K562 (cell line): ENCODE measurements at regions not wholly inside any gene's neighbourhood (a gene's known extent, or its start where the extent isn't known, plus 50 kb on each side); places are given as distances from the start of the nearest gene placed in this dataset.

Experiments
- ATAC-seq: fragments of 200-7000 bp; cut with Tn5 transposase; 3 replicates; pipeline ENCODE4 v1.9.1; 2020; ENCODE audit warnings: moderate library complexity
- BruUV-seq: library from RNA; stranded (reverse); fragments of 400-500 nt; replicated peaks from 2 replicates; lab custom pipeline; 2021; lab: Mats Ljungman, UMichigan
- CTCF ChIA-PET: fragments of 300-600 bp; formaldehyde crosslinking; extraction: SDS; loops from one replicate; lab custom pipeline; 2021; ENCODE audit warnings: low intra/inter-chr PET ratio; lab: Yijun Ruan, JAX
- POLR2A ChIA-PET: fragments of 300-600, 350-650 bp; sonication (Branson Sonifier 250); formaldehyde crosslinking; extraction: SDS; loops from one replicate; lab custom pipeline; 2021; ENCODE audit warnings: antibody characterized with exemption, inconsistent platforms; lab: Yijun Ruan, JAX
- DNase-seq, 4 experiments: peaks; one replicate each; pipeline versions ENCODE4 v3.0.0 to v3.0.0-alpha.2; 2011 to 2018; ENCODE audit warnings: low spot score in 3 of 4, mixed read lengths in 3 of 4; ENCODE audit errors: extremely low read depth in 1 of 4
- FAIRE-seq: peaks from 2 replicates; lab custom pipeline; 2011; peaks lifted over from hg19 to GRCh38; lab: Jason Lieb, UNC
- H2AFZ ChIP-seq: 2 replicates; pipeline ENCODE4 v1.6.0; 2011; ENCODE audit warnings: low read depth, low read length, control low read depth, inconsistent platforms
- H3K27ac ChIP-seq: fragments of 200-600 bp; 3 replicates; pipeline ENCODE4 v1.8.0; 2011; ENCODE audit warnings: low read depth, mild to moderate bottlenecking, control low read depth, inconsistent platforms, low read length, moderate library complexity, mixed read lengths; ENCODE audit errors: extremely low read depth
- H3K27me3 ChIP-seq, 2 experiments: fragments of 300-600 bp in 1 of 2; 2 replicates in 1 of 2; 3 replicates in 1 of 2; pipeline versions ENCODE4 v1.6.0 to v1.8.0; 2011; ENCODE audit warnings: inconsistent platforms in 2 of 2, low read length in 2 of 2, mild to moderate bottlenecking in 1 of 2, mixed read lengths in 1 of 2, moderate library complexity in 1 of 2; ENCODE audit not compliant: control insufficient read depth in 2 of 2, insufficient read depth in 2 of 2
- H3K36me3 ChIP-seq: fragments of 300-600 bp; 3 replicates; pipeline ENCODE4 v1.8.0; 2011; ENCODE audit warnings: mild to moderate bottlenecking, low read length, inconsistent platforms; ENCODE audit not compliant: control insufficient read depth, insufficient read depth
- H3K4me1 ChIP-seq, 2 experiments: fragments of 200-600 bp in 1 of 2; replicated peaks in 1 of 2; 2 replicates in 1 of 2; 3 replicates in 1 of 2; pipeline versions ENCODE4 v1.5.1 to v1.8.0; 2011; ENCODE audit warnings: inconsistent platforms in 2 of 2, low read length in 2 of 2, mild to moderate bottlenecking in 1 of 2, mixed read lengths in 1 of 2, moderate library complexity in 1 of 2; ENCODE audit not compliant: control insufficient read depth in 2 of 2, insufficient read depth in 2 of 2
- H3K4me2 ChIP-seq: 2 replicates; pipeline ENCODE4 v1.6.1; 2011; ENCODE audit warnings: low read length, control low read depth, inconsistent platforms, mixed read lengths; ENCODE audit not compliant: insufficient read depth
- H3K4me3 ChIP-seq: fragments of 200-600 bp; sonication (generic), shearing (Covaris generic); 2 replicates; pipeline ENCODE4 v1.5.1; 2016; ENCODE audit warnings: control low read depth, inconsistent platforms
- H3K79me2 ChIP-seq: fragments of 200-600 bp; 3 replicates; pipeline ENCODE4 v1.8.0; 2011; ENCODE audit warnings: low read length, inconsistent platforms; ENCODE audit not compliant: control insufficient read depth, insufficient read depth
- H3K9ac ChIP-seq, 2 experiments: 2 replicates each; pipeline versions ENCODE4 v1.6.0 to v1.6.1; 2011; ENCODE audit warnings: low read depth in 2 of 2, low read length in 2 of 2, control low read depth in 1 of 2, inconsistent platforms in 1 of 2, mild to moderate bottlenecking in 1 of 2, mixed read lengths in 1 of 2; ENCODE audit not compliant: insufficient read depth in 1 of 2
- H3K9me1 ChIP-seq: one replicate; pipeline ENCODE4 v1.6.0; 2011; ENCODE audit warnings: inconsistent platforms, mild to moderate bottlenecking, low read length, moderate library complexity; ENCODE audit not compliant: control insufficient read depth, insufficient read depth
- H3K9me3 ChIP-seq: replicated peaks from 2 replicates; pipeline ENCODE4 v1.5.1; 2011; ENCODE audit warnings: low read depth, low read length, inconsistent platforms; ENCODE audit not compliant: control insufficient read depth, insufficient read depth
- H4K20me1 ChIP-seq: replicated peaks from 2 replicates; pipeline ENCODE4 v1.6.1; 2011; ENCODE audit warnings: low read length, inconsistent platforms, mixed read lengths; ENCODE audit not compliant: control insufficient read depth, insufficient read depth
- BCLAF1 ChIP-seq, 2 experiments: fragments of 450-650 bp in 1 of 2; IDR thresholded peaks; 2 replicates each; pipeline ENCODE4 v1.6.1; 2011 to 2017; ENCODE audit warnings: low read depth in 2 of 2, antibody characterized with exemption in 1 of 2, borderline replicate concordance in 1 of 2, low read length in 1 of 2, mild to moderate bottlenecking in 1 of 2, mixed read lengths in 1 of 2; ENCODE audit not compliant: control insufficient read depth in 1 of 2
- CEBPG ChIP-seq, 3 experiments: fragments of 200-800 bp in 1 of 3; sonication (Bioruptor generic) in 1 of 3; sonication (generic) in 1 of 3; formaldehyde crosslinking in 1 of 3; IDR thresholded peaks in 2 of 3; conservative IDR thresholded peaks in 1 of 3; 2 replicates each; pipeline versions ENCODE4 v1.6.1 to v1.8.0; 2016 to 2022; ENCODE audit warnings: missing compliant biosample characterization in 2 of 3, missing genetic modification characterization in 2 of 3, mild to moderate bottlenecking in 1 of 3, missing genetic modification reagents in 1 of 3
- ERF ChIP-seq: fragments of 450-650 bp; formaldehyde crosslinking; IDR thresholded peaks from 2 replicates; pipeline ENCODE4 v1.4.0; 2020; ENCODE audit warnings: mild to moderate bottlenecking, mixed read lengths
- GATA2 ChIP-seq: sonication (generic); formaldehyde crosslinking; IDR thresholded peaks from 2 replicates; pipeline ENCODE4 v1.4.0; 2020; ENCODE audit warnings: mild to moderate bottlenecking, missing genetic modification reagents
- HES1 ChIP-seq: fragments of 450-650 bp; IDR thresholded peaks from 2 replicates; pipeline ENCODE4 v1.6.1; 2016; ENCODE audit warnings: low read depth, mild to moderate bottlenecking, moderate library complexity
- NCOR1 ChIP-seq: fragments of 450-650 bp; IDR thresholded peaks from 2 replicates; pipeline ENCODE4 v1.6.1; 2016; ENCODE audit warnings: mild to moderate bottlenecking, moderate library complexity
- ZNF655 ChIP-seq: fragments of 250-450 bp; sonication (Bioruptor Pico); IDR thresholded peaks from 2 replicates; pipeline ENCODE4 v1.5.0; 2021
- in situ Hi-C: fragments of 300-500 bp; cut with MboI; formaldehyde crosslinking; loops from 4 replicates; pipeline ENCODE4 v1.15.0; 2018; ENCODE audit warnings: inconsistent platforms, mixed read lengths
- intact Hi-C: fragments of 100-400 bp; cut with micrococcal nuclease; formaldehyde crosslinking; loops from 2 replicates; pipeline ENCODE4 v1.14.2; 2022

- DNase-seq (no peak), ATAC-seq (no peak)
- intact Hi-C loops, result no loop called here
- H4K20me1 ChIP-seq, result no peaks in the 10 kb centered on the region
- no peak overlapping the region for H3K27ac ChIP-seq
- BruUV-seq, result no TSS peak
- H3K79me2 ChIP-seq, result no peaks in the 10 kb centered on the region
- no peak for TF ChIP-seq NCOR1
- no peak for TF ChIP-seq GATA2 (CRISPR knock-in tag)
- TF ChIP-seq ERF (CRISPR knock-in tag), result no peak
- no peak for TF ChIP-seq BCLAF1 (IDR thresholded peaks at IDR 0.05; ENCODE audit: borderline replicate concordance in 1 of 2, control insufficient read depth in 1 of 2, low read depth in 2 of 2, low read length in 1 of 2)
- no peak for TF ChIP-seq ZNF655 (CRISPR knock-in tag)
- no peak for TF ChIP-seq CEBPG (CRISPR knock-in tag; IDR thresholded peaks at IDR 0.05)
- no peak for TF ChIP-seq CEBPG (tag; conservative IDR thresholded peaks at IDR 0.05 in 1 of 2, IDR thresholded peaks at IDR 0.05 in 1 of 2)
- no peak for TF ChIP-seq HES1
- TF ChIP-seq, all 486 proteins: peak for 0
- CTCF ChIA-PET, result no interaction called here
- no peak overlapping the region for H3K4me2 ChIP-seq
- no peaks in the 10 kb centered on the region for H3K9me1 ChIP-seq
- H3K9ac ChIP-seq, result no peak overlapping the region
- H3K27me3 ChIP-seq, result no peaks in the 10 kb centered on the region
- POLR2A ChIA-PET, result no interaction called here
- FAIRE-seq, result no peak
- no peaks in the 10 kb centered on the region for H3K36me3 ChIP-seq
- in situ Hi-C loops, result no loop called here
- H3K9me3 ChIP-seq, result peaks cover 3% of the 10 kb centered on the region; the same call in 1 of the 2 replicates
- no peak overlapping the region for H2AFZ ChIP-seq
- no peaks in the 10 kb centered on the region for H3K4me1 ChIP-seq
- no peak overlapping the region for H3K4me3 ChIP-seq
Measured at GRCh38 chr1:187629075-187629474, 800.3 kb downstream of the PLA2G4A start.
